Neural cell (in vitro differentiated cells): ENCODE measurements at regions not wholly inside any gene's neighbourhood (a gene's known extent, or its start where the extent isn't known, plus 50 kb on each side); places are given as distances from the start of the nearest gene placed in this dataset.

Experiments used
- H2AFZ ChIP-seq: fragments of 200-600, 300-800 bp; sonication (generic), shearing (Covaris generic); 2 replicates; pipeline ENCODE4 v1.6.0; 2014; ENCODE audit warnings: low read depth, mild to moderate bottlenecking, antibody characterized with exemption, low read length, moderate library complexity
- H3F3A ChIP-seq: fragments of 200-600 bp; shearing (Covaris generic); 2 replicates; pipeline ENCODE4 v1.6.1; 2016; ENCODE audit warnings: mild to moderate bottlenecking, moderate library complexity, mixed read lengths, antibody characterized with exemption, low read length; ENCODE audit not compliant: insufficient read depth, poor library complexity, severe bottlenecking
- H3K27ac ChIP-seq: fragments of 200-600, 300-800 bp; sonication (generic), shearing (Covaris generic); 2 replicates; pipeline ENCODE4 v1.5.1; 2014; ENCODE audit warnings: mild to moderate bottlenecking, low read length, moderate library complexity
- H3K27me3 ChIP-seq: fragments of 300-800, 200-600 bp; sonication (generic), shearing (Covaris generic); 2 replicates; pipeline ENCODE4 v1.6.0; 2014; ENCODE audit warnings: mild to moderate bottlenecking, low read depth, low read length, moderate library complexity; ENCODE audit not compliant: insufficient read depth
- H3K36me3 ChIP-seq: fragments of 300-800, 200-600 bp; sonication (generic), shearing (Covaris generic); 2 replicates; pipeline ENCODE4 v1.5.1; 2014; ENCODE audit warnings: mild to moderate bottlenecking, antibody characterized with exemption, low read length, moderate library complexity; ENCODE audit not compliant: insufficient read depth
- H3K4me2 ChIP-seq: fragments of 300-800, 200-600 bp; sonication (generic), shearing (Covaris generic); 2 replicates; pipeline ENCODE4 v1.6.0; 2014; ENCODE audit warnings: mild to moderate bottlenecking, low read length
- H3K4me3 ChIP-seq: fragments of 300-800, 200-600 bp; sonication (generic), shearing (Covaris generic); 2 replicates; pipeline ENCODE4 v1.5.1; 2014; ENCODE audit warnings: mild to moderate bottlenecking, low read length, moderate library complexity
- H3K79me2 ChIP-seq: fragments of 200-600 bp; shearing (Covaris generic); replicated peaks from 2 replicates; pipeline ENCODE4 v1.6.0; 2014; ENCODE audit warnings: mild to moderate bottlenecking, low read length, moderate library complexity; ENCODE audit not compliant: insufficient read depth
- H3K9ac ChIP-seq: fragments of 300-800, 200-600 bp; sonication (generic), shearing (Covaris generic); 2 replicates; pipeline ENCODE4 v1.6.1; 2016; ENCODE audit warnings: mild to moderate bottlenecking, low read length, mixed read lengths
- H3K9me2 ChIP-seq: fragments of 200-600 bp; shearing (Covaris generic); 2 replicates; pipeline ENCODE4 v1.6.1; 2016; ENCODE audit warnings: mild to moderate bottlenecking, low read length, mixed read lengths; ENCODE audit not compliant: insufficient read depth
- H3K9me3 ChIP-seq: fragments of 200-600, 300-800 bp; sonication (generic), shearing (Covaris generic); 2 replicates; pipeline ENCODE4 v1.6.1; 2016; ENCODE audit warnings: mild to moderate bottlenecking, mixed run types, low read length, moderate library complexity, mixed read lengths
- H4K20me1 ChIP-seq: fragments of 200-600 bp; shearing (Covaris generic); 2 replicates; pipeline ENCODE4 v1.6.1; 2016; ENCODE audit warnings: mild to moderate bottlenecking, mixed run types; ENCODE audit not compliant: insufficient read depth
- CTCF ChIP-seq: fragments of 450-650 bp; IDR thresholded peaks from 2 replicates; pipeline ENCODE4 v1.5.1; 2014; ENCODE audit warnings: antibody characterized with exemption, mild to moderate bottlenecking, moderate library complexity; ENCODE audit not compliant: poor library complexity, severe bottlenecking
- MXI1 ChIP-seq: fragments of 450-650 bp; conservative IDR thresholded peaks from 2 replicates; pipeline ENCODE4 v1.6.1; 2014; ENCODE audit warnings: antibody characterized with exemption, mild to moderate bottlenecking; ENCODE audit not compliant: poor library complexity, severe bottlenecking
- REST ChIP-seq: IDR thresholded peaks from 2 replicates; pipeline ENCODE4 v1.6.1; 2012; ENCODE audit warnings: borderline replicate concordance
- SMC3 ChIP-seq: fragments of 450-650 bp; conservative IDR thresholded peaks from 2 replicates; pipeline ENCODE4 v1.6.1; 2014; ENCODE audit warnings: antibody characterized with exemption, mild to moderate bottlenecking, moderate library complexity; ENCODE audit not compliant: poor library complexity
- TAF1 ChIP-seq: IDR thresholded peaks from 2 replicates; pipeline ENCODE4 v1.6.1; 2012; ENCODE audit warnings: low read depth

- Histone ChIP-seq H3K4me2 (no peak overlapping the region), H3K9me3 (no peaks in the 10 kb centered on the region), H3K79me2 (no peaks in the 10 kb centered on the region), H2AFZ (no peak overlapping the region), H3K36me3 (no peaks in the 10 kb centered on the region), H3F3A (no peaks in the 10 kb centered on the region), H3K4me3 (no peak overlapping the region), H3K27ac (no peak overlapping the region), H3K9ac (no peak overlapping the region), H3K27me3 (no peaks in the 10 kb centered on the region), H4K20me1 (no peaks in the 10 kb centered on the region), H3K9me2 (no peaks in the 10 kb centered on the region)
- no peak for TF ChIP-seq MXI1
Observed at GRCh38 chrX:68995780-68996551, 167.1 kb downstream of the EFNB1 start.

- no peaks in the 10 kb centered on the region for H3K36me3 ChIP-seq
- H3K9ac ChIP-seq, result no peak overlapping the region
- TF ChIP-seq TAF1 (no peak), SMC3 (no peak), REST (no peak)
- no peaks in the 10 kb centered on the region for H3K27me3 ChIP-seq
- no peaks in the 10 kb centered on the region for H3K9me3 ChIP-seq
- no peaks in the 10 kb centered on the region for H3K79me2 ChIP-seq
- H3K9me2 ChIP-seq, result no peaks in the 10 kb centered on the region
- H3K27ac ChIP-seq, result no peak overlapping the region
- H2AFZ ChIP-seq, result no peak overlapping the region
- H3F3A ChIP-seq, result no peaks in the 10 kb centered on the region
- no peak overlapping the region for H3K4me2 ChIP-seq
- H3K4me3 ChIP-seq, result no peak overlapping the region
- no peaks in the 10 kb centered on the region for H4K20me1 ChIP-seq
Observed at GRCh38 chrX:68995386-68995779, 166.6 kb downstream of the EFNB1 start.

DNA sequence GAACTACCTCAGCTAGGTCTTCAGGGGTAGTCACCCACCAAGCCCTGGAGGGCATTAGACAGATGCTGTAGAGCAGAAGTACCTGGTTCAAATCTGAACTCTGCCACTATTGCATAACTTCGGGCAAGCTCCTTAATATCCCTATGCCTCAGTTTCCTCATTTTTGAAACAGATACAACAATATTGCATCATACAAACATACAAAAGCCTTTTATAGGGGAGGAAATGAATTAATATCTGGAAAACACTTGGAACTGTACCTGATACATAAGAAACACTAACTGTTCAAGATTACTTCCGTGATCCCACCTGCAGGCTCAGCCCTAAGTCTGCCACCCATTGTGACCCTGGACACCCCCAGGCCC, 166.1 kb downstream of the EFNB1 start:
- H2AFZ ChIP-seq, result no peak overlapping the region
- no peaks in the 10 kb centered on the region for H3K79me2 ChIP-seq
- no peak overlapping the region for H3K9ac ChIP-seq

More for the DNA sequence above, 166.1 kb downstream of the EFNB1 start:
- Histone ChIP-seq H3K27me3 (no peaks in the 10 kb centered on the region), H3K4me3 (no peak overlapping the region), H3K9me2 (no peaks in the 10 kb centered on the region), H3K27ac (no peak overlapping the region), H3K36me3 (no peaks in the 10 kb centered on the region), H4K20me1 (no peaks in the 10 kb centered on the region), H3K9me3 (no peaks in the 10 kb centered on the region), H3K4me2 (no peak overlapping the region), H3F3A (no peaks in the 10 kb centered on the region)
- no peak for TF ChIP-seq CTCF
- TF ChIP-seq TAF1, result no peak
- no peak for TF ChIP-seq MXI1
- TF ChIP-seq SMC3, result no peak
